HEK293T (cell line): ENCODE measurements at regions not wholly inside any gene's neighbourhood (a gene's known extent, or its start where the extent isn't known, plus 50 kb on each side); places are given as distances from the start of the nearest gene placed in this dataset.
"Not testable (repeated sequence)": the region's sequence is repeated elsewhere in the genome, so short reads cannot be mapped to it uniquely, and the experiment has no call there.

Experiments
- CTCF ChIA-PET: fragments of 350-600 bp; formaldehyde crosslinking; extraction: SDS; loops from one replicate; lab custom pipeline; 2021; ENCODE audit warnings: antibody characterized with exemption, inconsistent platforms; lab: Yijun Ruan, JAX
- POLR2A ChIA-PET: fragments of 350-600 bp; formaldehyde crosslinking; extraction: SDS; loops from one replicate; lab custom pipeline; 2020; ENCODE audit warnings: antibody characterized with exemption, inconsistent platforms; lab: Yijun Ruan, JAX
- DNase-seq: peaks from one replicate; pipeline ENCODE4 v3.0.0; 2012; ENCODE audit warnings: mixed read lengths; ENCODE audit errors: extremely low spot score
- ARNT ChIP-seq: fragments of 450-650 bp; IDR thresholded peaks from 2 replicates; pipeline ENCODE4 v1.6.1; 2017; ENCODE audit warnings: mild to moderate bottlenecking
- BHLHE40 ChIP-seq: fragments of 450-650 bp; IDR thresholded peaks from 2 replicates; pipeline ENCODE4 v1.6.1; 2016; ENCODE audit warnings: mild to moderate bottlenecking, moderate library complexity, borderline replicate concordance
- CTBP1 ChIP-seq: fragments of 450-650 bp; IDR thresholded peaks from 2 replicates; pipeline ENCODE4 v1.6.1; 2016; ENCODE audit warnings: borderline replicate concordance
- ELF4 ChIP-seq: fragments of 450-650 bp; IDR thresholded peaks from 2 replicates; pipeline ENCODE4 v1.6.1; 2017; ENCODE audit warnings: antibody characterized with exemption
- FOXA1 ChIP-seq: fragments of 450-650 bp; IDR thresholded peaks from 2 replicates; pipeline ENCODE4 v1.6.1; 2016; ENCODE audit warnings: mild to moderate bottlenecking
- FOXK2 ChIP-seq: fragments of 450-650 bp; IDR thresholded peaks from 2 replicates; pipeline ENCODE4 v1.6.1; 2016; ENCODE audit warnings: mild to moderate bottlenecking
- FOXM1 ChIP-seq: fragments of 450-650 bp; IDR thresholded peaks from 2 replicates; pipeline ENCODE4 v1.6.1; 2017; ENCODE audit warnings: mild to moderate bottlenecking, borderline replicate concordance
- HDGF ChIP-seq: fragments of 450-650 bp; IDR thresholded peaks from 2 replicates; pipeline ENCODE4 v1.6.1; 2017; ENCODE audit warnings: antibody characterized with exemption, borderline replicate concordance
- L3MBTL2 ChIP-seq: fragments of 450-650 bp; conservative IDR thresholded peaks from 2 replicates; pipeline ENCODE4 v1.6.1; 2016; ENCODE audit warnings: mild to moderate bottlenecking
- LEF1 ChIP-seq: fragments of 450-650 bp; IDR thresholded peaks from 2 replicates; pipeline ENCODE4 v1.6.1; 2017; ENCODE audit warnings: mild to moderate bottlenecking, borderline replicate concordance
- NFRKB ChIP-seq: fragments of 450-650 bp; IDR thresholded peaks from 2 replicates; pipeline ENCODE4 v1.6.1; 2016; ENCODE audit warnings: mild to moderate bottlenecking, moderate library complexity
- SP1 ChIP-seq: fragments of 450-650 bp; IDR thresholded peaks from 2 replicates; pipeline ENCODE4 v1.6.1; 2017
- SUZ12 ChIP-seq: fragments of 450-650 bp; IDR thresholded peaks from 2 replicates; pipeline ENCODE4 v1.6.1; 2016; ENCODE audit warnings: mild to moderate bottlenecking
- TARDBP ChIP-seq: fragments of 450-650 bp; IDR thresholded peaks from 2 replicates; pipeline ENCODE4 v1.6.1; 2016
- ZNF384 ChIP-seq: fragments of 450-650 bp; IDR thresholded peaks from 2 replicates; pipeline ENCODE4 v1.6.1; 2016
- TF ChIP-seq, protein P1 (sequence below): fragments of 450-650 bp; IDR thresholded peaks from 2 replicates; pipeline ENCODE4 v1.6.1; 2016

- no peak for DNase-seq
- no peak for TF ChIP-seq L3MBTL2
- TF ChIP-seq TARDBP, result no peak
- TF ChIP-seq ZNF384, result no peak
- TF ChIP-seq, protein P1, sequence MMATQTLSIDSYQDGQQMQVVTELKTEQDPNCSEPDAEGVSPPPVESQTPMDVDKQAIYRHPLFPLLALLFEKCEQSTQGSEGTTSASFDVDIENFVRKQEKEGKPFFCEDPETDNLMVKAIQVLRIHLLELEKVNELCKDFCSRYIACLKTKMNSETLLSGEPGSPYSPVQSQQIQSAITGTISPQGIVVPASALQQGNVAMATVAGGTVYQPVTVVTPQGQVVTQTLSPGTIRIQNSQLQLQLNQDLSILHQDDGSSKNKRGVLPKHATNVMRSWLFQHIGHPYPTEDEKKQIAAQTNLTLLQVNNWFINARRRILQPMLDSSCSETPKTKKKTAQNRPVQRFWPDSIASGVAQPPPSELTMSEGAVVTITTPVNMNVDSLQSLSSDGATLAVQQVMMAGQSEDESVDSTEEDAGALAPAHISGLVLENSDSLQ, result no peak
- TF ChIP-seq FOXA1, result no peak
- TF ChIP-seq ELF4, result no peak
- no peak for TF ChIP-seq CTBP1
- no peak for TF ChIP-seq NFRKB
- no peak for TF ChIP-seq BHLHE40
- no peak for TF ChIP-seq SUZ12
- CTCF ChIA-PET, result no interaction called here
- POLR2A ChIA-PET, result no interaction called here
Observed at GRCh38 chr12:68984796-68985573, 52.0 kb upstream of the CPM start.

GRCh38 chr12:68997526-68997925, 64.6 kb upstream of the CPM start:
- DNase-seq, CTCF ChIA-PET, POLR2A ChIA-PET: not testable (repeated sequence)

DNA sequence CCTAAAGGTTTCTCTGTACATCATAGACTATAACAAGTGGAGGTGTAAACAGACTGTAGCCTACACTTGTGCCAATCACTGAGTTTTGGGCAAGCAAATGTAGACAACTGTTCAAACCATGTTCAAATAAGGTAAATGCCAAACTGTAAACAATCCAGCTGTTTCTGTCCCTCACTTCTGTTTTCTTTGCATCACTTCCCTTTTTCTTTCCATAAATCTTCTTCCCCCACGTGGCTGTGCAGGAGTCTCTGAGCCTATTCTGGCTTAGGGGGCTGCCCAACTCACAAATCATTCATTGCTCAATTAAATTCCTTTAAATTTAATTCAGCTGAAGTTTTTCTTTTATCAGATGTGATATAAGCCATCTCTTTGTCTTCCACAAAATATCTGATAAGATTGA, 65.1 kb upstream of the CPM start:
- ChIA-PET POLR2A (no interaction called here), CTCF (no interaction called here)
- no peak for DNase-seq
- no peak for TF ChIP-seq FOXM1
- no peak for TF ChIP-seq NFRKB
- TF ChIP-seq TARDBP, result no peak
- no peak for TF ChIP-seq ELF4
- TF ChIP-seq ZNF384, result no peak
- TF ChIP-seq FOXA1, result no peak
- TF ChIP-seq FOXK2, result no peak
- no peak for TF ChIP-seq CTBP1
- TF ChIP-seq SUZ12, result no peak
- no peak for TF ChIP-seq BHLHE40
- TF ChIP-seq SP1, result no peak
- no peak for TF ChIP-seq HDGF
- no peak for TF ChIP-seq L3MBTL2
- no peak for TF ChIP-seq LEF1
- TF ChIP-seq, protein P1, result no peak
- no peak for TF ChIP-seq ARNT

DNA sequence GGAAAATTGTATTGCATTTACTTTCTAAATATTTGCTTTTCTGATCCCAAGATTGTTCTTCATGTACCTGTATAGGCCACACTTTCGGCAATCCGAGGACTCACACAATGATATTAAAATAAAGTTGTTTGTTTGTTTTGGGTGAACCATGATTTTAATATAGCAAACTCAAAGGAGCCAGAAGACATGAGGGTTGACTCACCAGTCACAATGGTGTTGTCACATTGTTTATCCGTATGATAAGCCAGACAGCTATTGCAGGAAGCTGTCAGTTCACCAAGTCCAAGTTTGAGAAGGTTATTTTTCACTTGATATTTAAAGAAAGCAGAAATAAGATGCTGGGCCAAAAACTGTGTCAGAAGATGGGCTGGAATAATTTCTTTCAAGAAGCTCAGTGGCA, 67.1 kb upstream of the CPM start:
- ChIA-PET POLR2A (no interaction called here), CTCF (no interaction called here)
- TF ChIP-seq BHLHE40 (no peak), TARDBP (no peak), SP1 (no peak)
- no peak for DNase-seq

DNA sequence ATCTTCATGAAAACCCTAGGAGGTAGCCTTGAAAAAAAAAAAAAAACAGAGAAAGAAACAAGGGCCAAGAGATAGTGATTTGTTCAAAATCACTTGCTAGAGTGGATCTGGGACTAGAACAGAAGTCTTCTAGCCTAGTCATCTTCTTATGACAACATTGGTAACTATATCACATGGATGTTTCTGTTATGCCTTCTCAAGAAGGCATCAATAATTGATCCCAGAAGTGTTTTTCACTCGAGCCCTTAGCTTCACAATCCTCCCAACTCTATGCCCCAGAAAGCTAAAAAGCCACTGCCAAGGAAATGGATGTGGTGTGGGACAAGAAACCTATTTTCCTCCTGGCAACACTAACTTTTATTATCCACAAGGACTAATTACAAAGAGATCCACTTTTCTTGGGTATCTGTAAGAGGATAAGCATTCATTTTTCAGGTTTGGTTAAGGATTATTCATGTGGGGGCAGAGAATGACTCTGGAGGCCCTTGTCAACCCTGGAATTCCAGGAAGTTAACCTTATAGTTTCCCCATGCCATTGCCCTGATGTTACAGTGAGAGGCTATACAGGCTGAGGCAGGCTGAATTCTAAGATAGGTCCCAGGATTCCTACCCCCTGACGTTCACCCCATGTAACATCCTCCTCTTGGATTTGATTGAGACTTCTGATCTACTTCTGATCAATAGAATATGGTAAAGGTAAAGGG, 67.7 kb upstream of the CPM start:
- no peak for DNase-seq
- ChIA-PET POLR2A (no interaction called here), CTCF (no interaction called here)
- no peak for TF ChIP-seq BHLHE40
- TF ChIP-seq L3MBTL2, result no peak
- TF ChIP-seq FOXM1, result no peak
- TF ChIP-seq ARNT, result no peak
- TF ChIP-seq HDGF, result no peak
- TF ChIP-seq FOXA1, result no peak
- no peak for TF ChIP-seq ZNF384
- TF ChIP-seq TARDBP, result no peak
- no peak for TF ChIP-seq LEF1
- TF ChIP-seq, protein P1, result no peak
- TF ChIP-seq ELF4, result no peak
- TF ChIP-seq NFRKB, result no peak
- TF ChIP-seq SUZ12, result no peak
- no peak for TF ChIP-seq CTBP1

- CTCF ChIA-PET, result no interaction called here
- no peak for DNase-seq
- POLR2A ChIA-PET, result no interaction called here
- no peak for TF ChIP-seq FOXK2
- no peak for TF ChIP-seq L3MBTL2
- TF ChIP-seq, protein P1, result no peak
- TF ChIP-seq FOXM1, result no peak
- TF ChIP-seq CTBP1, result no peak
- TF ChIP-seq ELF4, result no peak
- TF ChIP-seq SP1, result no peak
- TF ChIP-seq HDGF, result no peak
- no peak for TF ChIP-seq FOXA1
- no peak for TF ChIP-seq TARDBP
Observed at GRCh38 chr12:69001251-69001650, 68.3 kb upstream of the CPM start.
